ENCODE measurements at regions not wholly inside any gene's neighbourhood (a gene's known extent, or its start where the extent isn't known, plus 50 kb on each side); places are given as distances from the start of the nearest gene placed in this dataset.

- TF ChIP-seq CTCF (conservative IDR thresholded peaks at IDR 0.05 in 1 of 2, IDR thresholded peaks at IDR 0.05 in 1 of 2; ENCODE audit: extremely low read depth in 1 of 2, insufficient read depth in 1 of 2, low read depth in 1 of 2, low read length in 2 of 2) (no peak), EZH2 (IDR thresholded peaks at IDR 0.05; ENCODE audit: borderline replicate concordance, low read length) (no peak)
Observed at GRCh38 chr1:115447672-115448071, 109.6 kb upstream of the NGF start.

All from mammary epithelial cell (primary cell).